ENCODE measurements at regions not wholly inside any gene's neighbourhood (a gene's known extent, or its start where the extent isn't known, plus 50 kb on each side); places are given as distances from the start of the nearest gene placed in this dataset.

DNA sequence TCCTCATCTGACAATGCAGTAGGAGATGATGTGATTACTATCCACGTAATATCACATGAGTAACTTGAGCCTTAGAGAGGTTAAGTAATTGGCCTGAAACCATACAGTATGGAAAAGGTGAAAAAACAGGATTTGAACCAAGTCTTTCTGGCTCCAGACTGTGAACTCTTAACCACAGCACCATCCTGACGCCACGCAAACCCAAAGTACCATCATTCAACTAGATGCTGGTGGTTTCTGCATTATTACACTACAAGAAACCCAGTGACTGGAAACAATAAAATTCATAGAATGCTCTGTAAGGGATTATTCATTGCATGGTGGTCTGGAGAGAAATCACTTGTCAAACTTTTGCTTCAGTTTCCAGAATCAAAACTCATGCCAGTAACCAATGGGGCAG, 90.7 kb downstream of the MAB21L3 start:
- TF ChIP-seq, protein P1, sequence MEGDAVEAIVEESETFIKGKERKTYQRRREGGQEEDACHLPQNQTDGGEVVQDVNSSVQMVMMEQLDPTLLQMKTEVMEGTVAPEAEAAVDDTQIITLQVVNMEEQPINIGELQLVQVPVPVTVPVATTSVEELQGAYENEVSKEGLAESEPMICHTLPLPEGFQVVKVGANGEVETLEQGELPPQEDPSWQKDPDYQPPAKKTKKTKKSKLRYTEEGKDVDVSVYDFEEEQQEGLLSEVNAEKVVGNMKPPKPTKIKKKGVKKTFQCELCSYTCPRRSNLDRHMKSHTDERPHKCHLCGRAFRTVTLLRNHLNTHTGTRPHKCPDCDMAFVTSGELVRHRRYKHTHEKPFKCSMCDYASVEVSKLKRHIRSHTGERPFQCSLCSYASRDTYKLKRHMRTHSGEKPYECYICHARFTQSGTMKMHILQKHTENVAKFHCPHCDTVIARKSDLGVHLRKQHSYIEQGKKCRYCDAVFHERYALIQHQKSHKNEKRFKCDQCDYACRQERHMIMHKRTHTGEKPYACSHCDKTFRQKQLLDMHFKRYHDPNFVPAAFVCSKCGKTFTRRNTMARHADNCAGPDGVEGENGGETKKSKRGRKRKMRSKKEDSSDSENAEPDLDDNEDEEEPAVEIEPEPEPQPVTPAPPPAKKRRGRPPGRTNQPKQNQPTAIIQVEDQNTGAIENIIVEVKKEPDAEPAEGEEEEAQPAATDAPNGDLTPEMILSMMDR (conservative IDR thresholded peaks at IDR 0.05) = no peak
- Histone ChIP-seq H4K91ac (ENCODE audit: insufficient read length, low read depth, low read length) (no peak overlapping the region), H3K4me2 (ENCODE audit: insufficient read depth, insufficient read length, low read length) (no peak overlapping the region), H3K9ac (ENCODE audit: extremely low read depth, insufficient read length, low read length) (no peak overlapping the region), H3K9me3 (ENCODE audit: control insufficient read depth, low read depth, low read length) (no peaks in the 10 kb centered on the region), H4K8ac (replicated peaks; ENCODE audit: insufficient read length, low read depth, low read length) (no peak overlapping the region), H3T11ph (ENCODE audit: low read length) (no peak overlapping the region), H3K14ac (ENCODE audit: insufficient read depth, low read length) (no peak overlapping the region), H2BK120ac (ENCODE audit: low read depth, low read length, poor library complexity, severe bottlenecking) (no peak overlapping the region), H3K4me1 (ENCODE audit: insufficient read depth, low read length) (no peaks in the 10 kb centered on the region), H3K18ac (ENCODE audit: insufficient read length, low read depth, low read length) (no peak overlapping the region), H2BK20ac (ENCODE audit: low read depth, low read length, poor library complexity, severe bottlenecking) (no peak overlapping the region), H2AFZ (ENCODE audit: low read length) (no peak overlapping the region), H3K56ac (ENCODE audit: insufficient read length, low read depth, low read length) (no peak overlapping the region), H2BK5ac (ENCODE audit: insufficient read length, low read length) (no peak overlapping the region), H3K23me2 (ENCODE audit: insufficient read length, low read depth, low read length, poor library complexity, severe bottlenecking) (no peaks in the 10 kb centered on the region), H3K27ac (ENCODE audit: insufficient read length, low read depth, low read length) (no peak overlapping the region), H2BK12ac (ENCODE audit: insufficient read length, low read depth, low read length) (no peak overlapping the region), H4K20me1 (ENCODE audit: control insufficient read depth, insufficient read depth, insufficient read length) (no peaks in the 10 kb centered on the region), H2AK5ac (ENCODE audit: insufficient read length, low read length) (no peak overlapping the region), H2BK15ac (ENCODE audit: low read depth, low read length) (no peak overlapping the region), H3K79me1 (ENCODE audit: insufficient read depth, low read depth, low read length, poor library complexity, severe bottlenecking) (no peaks in the 10 kb centered on the region), H3K4ac (ENCODE audit: low read depth, low read length) (no peak overlapping the region), H3K79me2 (ENCODE audit: insufficient read depth, low read length) (no peaks in the 10 kb centered on the region), H4K5ac (ENCODE audit: insufficient read length, low read depth, low read length) (no peak overlapping the region), H3K27me3 (ENCODE audit: insufficient read depth, low read length) (no peaks in the 10 kb centered on the region), H3K23ac (ENCODE audit: insufficient read length, low read depth, low read length) (no peak overlapping the region)
- Mint-ChIP-seq H3K36me3 (ENCODE audit: insufficient read depth in 1 of 3, low read depth in 3 of 3) (no peaks in the 10 kb centered on the region), H3K4me3 (no peak overlapping the region), H3K27ac (no peak overlapping the region), H3K27me3 (ENCODE audit: low read depth) (peaks cover 11% of the 10 kb centered on the region; the same call in 1 of the 2 replicates), H3K4me1 (no peaks in the 10 kb centered on the region), H3K9me3 (no peaks in the 10 kb centered on the region)
- WGBS (ENCODE audit: extremely low coverage, insufficient read length, low lambda C conversion rate) = no CpG with 5 or more reads among the region's 3 CpGs
- no peak for DNase-seq
